Chondrocyte (in vitro differentiated cells): ENCODE measurements at regions not wholly inside any gene's neighbourhood (a gene's known extent, or its start where the extent isn't known, plus 50 kb on each side); places are given as distances from the start of the nearest gene placed in this dataset.

Experiments
- DNase-seq: peaks from one replicate; pipeline ENCODE4 v3.0.0; 2021; ENCODE audit warnings: mixed read lengths, low spot score
- H3K27ac Mint-ChIP-seq: one replicate; pipeline ENCODE4 v1.8.0; 2021; ENCODE audit warnings: mild to moderate bottlenecking, moderate library complexity, mixed read lengths; ENCODE audit not compliant: unreplicated experiment
- H3K27me3 Mint-ChIP-seq: 2 replicates; pipeline ENCODE4 v1.8.0; 2021; ENCODE audit warnings: low read depth, mixed read lengths
- H3K36me3 Mint-ChIP-seq: 2 replicates; pipeline ENCODE4 v1.8.0; 2021; ENCODE audit warnings: low read depth, mixed read lengths
- H3K4me1 Mint-ChIP-seq: 2 replicates; pipeline ENCODE4 v1.8.0; 2021; ENCODE audit warnings: low read depth, mild to moderate bottlenecking, mixed read lengths
- H3K4me3 Mint-ChIP-seq: one replicate; pipeline ENCODE4 v1.8.0; 2021; ENCODE audit warnings: mild to moderate bottlenecking, moderate library complexity, mixed read lengths; ENCODE audit not compliant: unreplicated experiment
- H3K9me3 Mint-ChIP-seq: 2 replicates; pipeline ENCODE4 v1.8.0; 2021; ENCODE audit warnings: low read depth, mixed read lengths
- CTCF ChIP-seq: fragments of 200-600 bp; sonication (generic); IDR thresholded peaks from 2 replicates; pipeline ENCODE4 v1.5.0; 2021; ENCODE audit warnings: antibody characterized with exemption, mild to moderate bottlenecking, moderate library complexity

DNA sequence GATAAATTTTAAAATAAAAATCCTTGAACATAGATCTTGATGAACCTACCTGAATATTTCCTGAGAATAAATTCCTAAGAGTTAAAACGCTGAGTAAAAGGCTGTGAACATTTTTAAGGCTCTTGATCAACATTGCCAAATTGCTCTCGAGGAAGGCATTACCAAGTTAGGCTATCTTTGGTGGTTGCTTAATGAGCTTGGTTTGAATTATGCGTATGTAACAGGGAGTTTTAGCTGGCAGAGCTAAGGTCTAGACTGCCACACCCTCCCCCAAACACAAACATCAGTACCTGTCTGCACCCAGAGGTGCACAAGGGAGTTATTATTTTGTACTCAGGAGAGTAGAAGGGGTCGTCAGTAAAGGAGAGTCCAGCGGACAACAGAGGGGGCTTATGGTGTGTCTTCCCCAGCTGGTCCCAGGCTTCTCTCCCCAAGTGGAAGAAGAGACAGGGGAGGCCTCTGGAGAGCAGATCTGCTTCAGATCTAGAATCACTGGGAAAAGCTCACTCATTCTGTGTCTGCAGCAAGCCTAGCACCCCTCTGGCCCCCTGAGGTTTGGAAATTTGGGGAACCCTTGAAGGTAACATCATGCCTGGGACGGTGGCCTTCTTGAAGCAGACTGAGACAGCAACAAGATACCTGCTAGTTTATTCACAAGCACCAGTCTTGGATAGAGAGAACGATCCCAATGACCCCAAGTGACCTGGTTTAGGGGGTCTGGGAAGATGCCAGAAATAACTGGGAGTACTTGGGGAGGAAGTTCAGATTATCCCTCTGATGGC lies 197.2 kb upstream of the ID2 start:
- H3K4me3 Mint-ChIP-seq, result no peak overlapping the region
- H3K27ac Mint-ChIP-seq, result no peak overlapping the region
- H3K27me3 Mint-ChIP-seq, result peaks cover 4% of the 10 kb centered on the region
- no peaks in the 10 kb centered on the region for H3K4me1 Mint-ChIP-seq
- H3K9me3 Mint-ChIP-seq, result no peaks in the 10 kb centered on the region
- no peaks in the 10 kb centered on the region for H3K36me3 Mint-ChIP-seq
- no peak for TF ChIP-seq CTCF
- no peak for DNase-seq

DNA sequence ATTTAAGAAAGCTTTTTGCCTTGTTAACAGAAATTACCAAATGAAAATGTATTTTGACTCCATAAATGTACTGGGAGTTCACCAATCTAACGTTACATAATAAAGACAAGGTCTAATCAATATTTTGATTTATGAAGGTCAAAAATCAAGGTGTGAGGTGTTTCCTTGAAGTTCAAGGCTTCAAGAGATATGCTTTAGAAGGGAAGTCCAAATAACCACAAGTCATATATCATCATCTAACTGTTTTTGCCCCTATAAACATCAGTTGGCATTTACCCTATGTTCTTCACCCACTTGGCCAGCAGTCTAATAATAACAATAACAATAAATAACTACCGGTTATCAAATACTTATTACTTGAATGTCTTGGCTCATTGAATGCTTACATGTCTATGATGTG lies 196.1 kb upstream of the ID2 start:
- Mint-ChIP-seq H3K4me3 (no peak overlapping the region), H3K27me3 (peaks cover 4% of the 10 kb centered on the region), H3K9me3 (no peaks in the 10 kb centered on the region), H3K4me1 (no peaks in the 10 kb centered on the region), H3K27ac (no peak overlapping the region), H3K36me3 (no peaks in the 10 kb centered on the region)
- no peak for TF ChIP-seq CTCF
- no peak for DNase-seq

- no peaks in the 10 kb centered on the region for H3K4me1 Mint-ChIP-seq
- no peak overlapping the region for H3K4me3 Mint-ChIP-seq
These were observed 195.7 kb upstream of the ID2 start for GRCh38 chr2:8486141-8486540.

DNA sequence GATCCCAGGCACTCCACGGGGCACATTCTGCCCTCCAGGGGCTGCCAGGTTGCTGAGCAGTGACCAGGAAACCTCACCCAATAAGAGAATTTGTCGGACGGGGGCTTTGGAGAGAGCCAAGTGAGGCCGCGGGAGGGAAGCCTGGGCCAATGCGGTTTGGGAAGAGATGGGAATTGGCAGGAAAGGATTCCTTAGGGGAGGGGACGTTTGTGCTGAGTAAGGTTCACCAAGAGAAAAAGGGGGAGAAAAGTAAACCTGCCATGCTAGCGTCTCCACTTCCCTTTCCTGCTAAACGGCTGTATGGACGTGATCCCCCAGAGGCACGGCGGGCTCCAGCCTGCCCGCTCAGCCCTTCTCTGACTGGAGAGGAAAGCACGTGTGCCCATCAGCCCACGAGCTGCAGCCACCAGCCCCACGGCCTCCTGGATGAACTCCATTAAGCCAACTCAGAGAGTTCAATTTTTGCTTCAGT lies 194.4 kb upstream of the ID2 start:
- TF ChIP-seq CTCF, result no peak
- Mint-ChIP-seq H3K4me1 (no peaks in the 10 kb centered on the region), H3K36me3 (no peaks in the 10 kb centered on the region), H3K9me3 (no peaks in the 10 kb centered on the region), H3K4me3 (no peak overlapping the region), H3K27ac (no peak overlapping the region), H3K27me3 (peaks cover 3% of the 10 kb centered on the region)
- no peak for DNase-seq

More at GRCh38 chr2:8486141-8486540, 195.7 kb upstream of the ID2 start:
- Mint-ChIP-seq H3K27me3 (peaks cover 4% of the 10 kb centered on the region), H3K36me3 (no peaks in the 10 kb centered on the region), H3K9me3 (no peaks in the 10 kb centered on the region), H3K27ac (no peak overlapping the region)
- no peak for TF ChIP-seq CTCF
- no peak for DNase-seq

- H3K4me1 Mint-ChIP-seq, result peaks cover 3% of the 10 kb centered on the region
- no peak for DNase-seq
- H3K4me3 Mint-ChIP-seq, result no peak overlapping the region
- no peak overlapping the region for H3K27ac Mint-ChIP-seq
- TF ChIP-seq CTCF, result no peak
- H3K36me3 Mint-ChIP-seq, result no peaks in the 10 kb centered on the region
- no peaks in the 10 kb centered on the region for H3K9me3 Mint-ChIP-seq
- peaks cover 3% of the 10 kb centered on the region for H3K27me3 Mint-ChIP-seq
These were observed 193.7 kb upstream of the ID2 start for GRCh38 chr2:8488001-8488738.
